MM.1S (cell line): ENCODE measurements at regions not wholly inside any gene's neighbourhood (a gene's known extent, or its start where the extent isn't known, plus 50 kb on each side); places are given as distances from the start of the nearest gene placed in this dataset.

Source experiments
- DNase-seq: peaks from one replicate; pipeline ENCODE4 v3.0.0-alpha.2; 2015
- H2AFZ ChIP-seq: fragments of 300-600 bp; sonication (generic); 2 replicates; pipeline ENCODE4 v1.6.0; 2016; ENCODE audit warnings: antibody characterized with exemption, low read length
- H3F3A ChIP-seq: fragments of 300-600 bp; sonication (generic); 2 replicates; pipeline ENCODE4 v1.6.1; 2016; ENCODE audit warnings: mild to moderate bottlenecking, antibody characterized with exemption, low read length, moderate library complexity, mixed read lengths; ENCODE audit not compliant: insufficient read depth
- H3K27ac ChIP-seq: fragments of 300-600 bp; sonication (generic); 2 replicates; pipeline ENCODE4 v1.5.1; 2016; ENCODE audit warnings: mild to moderate bottlenecking, low read length
- H3K27me3 ChIP-seq: fragments of 300-600 bp; sonication (generic); replicated peaks from 2 replicates; pipeline ENCODE4 v1.6.0; 2016; ENCODE audit warnings: low read length; ENCODE audit not compliant: insufficient read depth
- H3K36me3 ChIP-seq: fragments of 300-600 bp; sonication (generic); replicated peaks from 2 replicates; pipeline ENCODE4 v1.6.1; 2016; ENCODE audit warnings: mild to moderate bottlenecking, low read length, mixed read lengths; ENCODE audit not compliant: insufficient read depth
- H3K4me1 ChIP-seq: fragments of 300-600 bp; sonication (generic); 2 replicates; pipeline ENCODE4 v1.6.1; 2016; ENCODE audit warnings: low read length, mixed read lengths
- H3K4me2 ChIP-seq: fragments of 300-600 bp; sonication (generic); 2 replicates; pipeline ENCODE4 v1.6.0; 2016; ENCODE audit warnings: low read depth, low read length
- H3K4me3 ChIP-seq: fragments of 300-600 bp; sonication (generic); 2 replicates; pipeline ENCODE4 v1.5.1; 2016; ENCODE audit warnings: low read length, mixed read lengths
- H3K79me2 ChIP-seq: fragments of 300-600 bp; sonication (generic); 2 replicates; pipeline ENCODE4 v1.6.1; 2016; ENCODE audit warnings: mixed run types, low read length, mixed read lengths
- H3K9ac ChIP-seq: fragments of 300-600 bp; sonication (generic); 2 replicates; pipeline ENCODE4 v1.6.1; 2016; ENCODE audit warnings: low read length, mixed read lengths
- H3K9me2 ChIP-seq: fragments of 300-600 bp; sonication (generic); replicated peaks from 2 replicates; pipeline ENCODE4 v1.6.1; 2016; ENCODE audit warnings: mild to moderate bottlenecking, low read length, mixed read lengths; ENCODE audit not compliant: insufficient read depth
- H3K9me3 ChIP-seq: fragments of 300-600 bp; sonication (generic); replicated peaks from 2 replicates; pipeline ENCODE4 v1.6.1; 2016; ENCODE audit warnings: mild to moderate bottlenecking, low read length, mixed read lengths; ENCODE audit not compliant: insufficient read depth
- H4K20me1 ChIP-seq: fragments of 300-600 bp; sonication (generic); 2 replicates; pipeline ENCODE4 v1.6.1; 2016; ENCODE audit warnings: mild to moderate bottlenecking, low read length, moderate library complexity, mixed read lengths; ENCODE audit not compliant: insufficient read depth
- CTCF ChIP-seq: fragments of 300-600 bp; sonication (generic); IDR thresholded peaks from 2 replicates; pipeline ENCODE4 v1.5.1; 2016; ENCODE audit warnings: antibody characterized with exemption, low read length, mixed read lengths
- EZH2 ChIP-seq: fragments of 300-600 bp; sonication (generic); optimal IDR thresholded peaks from 2 replicates; pipeline ENCODE3; 2017; ENCODE audit warnings: low read depth, mild to moderate bottlenecking, antibody characterized with exemption, low read length, mixed read lengths
- EZH2phosphoT487 ChIP-seq: fragments of 300-600 bp; sonication (generic); IDR thresholded peaks from 2 replicates; pipeline ENCODE4 v1.6.1; 2018; ENCODE audit warnings: antibody characterized with exemption, low read length

- no peak overlapping the region for H3K27ac ChIP-seq
Measured at GRCh38 chr11:92311616-92312449, 87.2 kb downstream of the FAT3 start.

GRCh38 chr11:92313784-92314183 lies 89.2 kb downstream of the FAT3 start:
- no peak for DNase-seq
- Histone ChIP-seq H3K9ac (no peak overlapping the region), H3K9me3 (no peaks in the 10 kb centered on the region), H3K4me3 (no peak overlapping the region), H3K27me3 (no peaks in the 10 kb centered on the region), H3K9me2 (no peaks in the 10 kb centered on the region), H3F3A (no peaks in the 10 kb centered on the region), H3K36me3 (no peaks in the 10 kb centered on the region), H3K79me2 (no peaks in the 10 kb centered on the region), H3K4me2 (no peak overlapping the region), H3K4me1 (no peaks in the 10 kb centered on the region), H3K27ac (no peak overlapping the region), H4K20me1 (no peaks in the 10 kb centered on the region), H2AFZ (no peak overlapping the region)
- TF ChIP-seq EZH2 (no peak), EZH2phosphoT487 (no peak), CTCF (no peak)

More at GRCh38 chr11:92311616-92312449, 87.2 kb downstream of the FAT3 start:
- Histone ChIP-seq H4K20me1 (no peaks in the 10 kb centered on the region), H3K9me3 (no peaks in the 10 kb centered on the region), H3K27me3 (no peaks in the 10 kb centered on the region), H3K9ac (no peak overlapping the region), H3K36me3 (no peaks in the 10 kb centered on the region), H3K4me3 (no peak overlapping the region), H3K79me2 (no peaks in the 10 kb centered on the region), H3K9me2 (no peaks in the 10 kb centered on the region), H3K4me2 (no peak overlapping the region), H3K4me1 (no peaks in the 10 kb centered on the region), H3F3A (no peaks in the 10 kb centered on the region), H2AFZ (no peak overlapping the region)
- no peak for DNase-seq
- TF ChIP-seq EZH2 = no peak

- H3K4me2 ChIP-seq = no peak overlapping the region
- H3K9me2 ChIP-seq = no peaks in the 10 kb centered on the region
- no peaks in the 10 kb centered on the region for H4K20me1 ChIP-seq
- no peaks in the 10 kb centered on the region for H3K36me3 ChIP-seq
- H3K9me3 ChIP-seq = no peaks in the 10 kb centered on the region
- no peak overlapping the region for H3K9ac ChIP-seq
- H3K79me2 ChIP-seq = no peaks in the 10 kb centered on the region
- no peaks in the 10 kb centered on the region for H3F3A ChIP-seq
- no peak for DNase-seq
- no peak for TF ChIP-seq EZH2phosphoT487
- no peak for TF ChIP-seq CTCF
- no peak for TF ChIP-seq EZH2
- H3K27ac ChIP-seq = no peak overlapping the region
- no peaks in the 10 kb centered on the region for H3K4me1 ChIP-seq
- H2AFZ ChIP-seq = no peak overlapping the region
- no peak overlapping the region for H3K4me3 ChIP-seq
- H3K27me3 ChIP-seq = no peaks in the 10 kb centered on the region
Measured at GRCh38 chr11:92314499-92314898, 89.9 kb downstream of the FAT3 start.

GRCh38 chr11:92316106-92316809 lies 91.6 kb downstream of the FAT3 start:
- no peaks in the 10 kb centered on the region for H4K20me1 ChIP-seq
- H3K27me3 ChIP-seq = no peaks in the 10 kb centered on the region
- H3K4me1 ChIP-seq = no peaks in the 10 kb centered on the region
- H3K9me2 ChIP-seq = no peaks in the 10 kb centered on the region
- no peaks in the 10 kb centered on the region for H3F3A ChIP-seq
- no peak overlapping the region for H3K4me3 ChIP-seq
- H3K27ac ChIP-seq = no peak overlapping the region
- DNase-seq = no peak
- no peak overlapping the region for H3K4me2 ChIP-seq
- no peaks in the 10 kb centered on the region for H3K79me2 ChIP-seq
- no peaks in the 10 kb centered on the region for H3K36me3 ChIP-seq
- H3K9ac ChIP-seq = no peak overlapping the region
- H2AFZ ChIP-seq = no peak overlapping the region
- TF ChIP-seq EZH2 = no peak
- no peak for TF ChIP-seq CTCF
- TF ChIP-seq EZH2phosphoT487 = no peak
- H3K9me3 ChIP-seq = no peaks in the 10 kb centered on the region
